GM06990 (cell line): ENCODE measurements at regions not wholly inside any gene's neighbourhood (a gene's known extent, or its start where the extent isn't known, plus 50 kb on each side); places are given as distances from the start of the nearest gene placed in this dataset.
"Not testable (repeated sequence)": the region's sequence is repeated elsewhere in the genome, so short reads cannot be mapped to it uniquely, and the experiment has no call there.

Source experiments
- DNase-seq: peaks from one replicate; pipeline ENCODE4 v3.0.0-alpha.2; 2011; ENCODE audit not compliant: insufficient read length; ENCODE audit errors: extremely low read depth
- H3K27me3 ChIP-seq: replicated peaks from 2 replicates; pipeline ENCODE4 v1.6.0; 2011; ENCODE audit warnings: low read length; ENCODE audit not compliant: control insufficient read depth, insufficient read depth
- H3K36me3 ChIP-seq: 2 replicates; pipeline ENCODE4 v1.5.1; 2011; ENCODE audit warnings: low read length; ENCODE audit not compliant: control insufficient read depth, insufficient read depth
- H3K4me3 ChIP-seq: replicated peaks from 2 replicates; pipeline ENCODE4 v1.5.1; 2011; ENCODE audit warnings: low read depth, mild to moderate bottlenecking, control low read depth, low read length
- CTCF ChIP-seq: IDR thresholded peaks from 2 replicates; pipeline ENCODE4 v1.5.1; 2011; ENCODE audit warnings: low read length, control low read depth, mild to moderate bottlenecking, inconsistent platforms; ENCODE audit not compliant: insufficient read depth, poor library complexity, severe bottlenecking

- Histone ChIP-seq H3K36me3 (no peaks in the 10 kb centered on the region), H3K4me3 (no peak overlapping the region), H3K27me3 (no peaks in the 10 kb centered on the region; the same call in 1 of the 2 replicates)
- DNase-seq, result no peak
- TF ChIP-seq CTCF, result no peak
Measured at GRCh38 chr1:184183919-184184318, 132.4 kb downstream of the TSEN15 start.

GRCh38 chr1:184184614-184185013 is 133.1 kb downstream of the TSEN15 start:
- H3K36me3 ChIP-seq, H3K4me3 ChIP-seq, DNase-seq, H3K27me3 ChIP-seq: not testable (repeated sequence)

GRCh38 chr1:184185347-184185746 is 133.8 kb downstream of the TSEN15 start:
- Histone ChIP-seq H3K36me3 (no peaks in the 10 kb centered on the region), H3K27me3 (no peaks in the 10 kb centered on the region; the same call in 1 of the 2 replicates), H3K4me3 (no peak overlapping the region)
- TF ChIP-seq CTCF, result no peak
- DNase-seq, result no peak

GRCh38 chr1:184186167-184186566 is 134.6 kb downstream of the TSEN15 start:
- no peak for TF ChIP-seq CTCF
- no peaks in the 10 kb centered on the region for H3K36me3 ChIP-seq
- peaks cover 2% of the 10 kb centered on the region; the same call in 1 of the 2 replicates for H3K27me3 ChIP-seq
- H3K4me3 ChIP-seq, result no peak overlapping the region
- DNase-seq, result no peak

GRCh38 chr1:184187097-184187496 is 135.6 kb downstream of the TSEN15 start:
- H3K4me3 ChIP-seq, result no peak overlapping the region
- no peak for TF ChIP-seq CTCF
- H3K27me3 ChIP-seq, result peaks cover 2% of the 10 kb centered on the region; the same call in 1 of the 2 replicates
- DNase-seq, result no peak
- H3K36me3 ChIP-seq, result no peaks in the 10 kb centered on the region

- DNase-seq, result no peak
- no peak for TF ChIP-seq CTCF
- peaks cover 2% of the 10 kb centered on the region; the same call in 1 of the 2 replicates for H3K27me3 ChIP-seq
- no peaks in the 10 kb centered on the region for H3K36me3 ChIP-seq
- H3K4me3 ChIP-seq, result no peak overlapping the region
Measured at GRCh38 chr1:184188037-184188436, 136.5 kb downstream of the TSEN15 start.
